HepG2 (cell line): ENCODE measurements at regions not wholly inside any gene's neighbourhood (a gene's known extent, or its start where the extent isn't known, plus 50 kb on each side); places are given as distances from the start of the nearest gene placed in this dataset.

Experiments used
- ATAC-seq: fragments of 200-7000 bp; cut with Tn5 transposase; 3 replicates; pipeline ENCODE4 v1.9.1; 2020; ENCODE audit warnings: mild to moderate bottlenecking, moderate library complexity
- BruUV-seq: library from RNA; stranded (reverse); fragments of 400-500 nt; replicated peaks from 2 replicates; lab custom pipeline; 2021; lab: Mats Ljungman, UMichigan
- CTCF ChIA-PET: fragments of 300-600 bp; formaldehyde crosslinking; extraction: SDS; loops from one replicate; lab custom pipeline; 2021; ENCODE audit warnings: low total read pairs, inconsistent platforms, low intra/inter-chr PET ratio; lab: Yijun Ruan, JAX
- POLR2A ChIA-PET: fragments of 350-600 bp; sonication (Branson Sonifier 250); formaldehyde crosslinking; loops from one replicate; lab custom pipeline; 2020; ENCODE audit warnings: antibody characterized with exemption, inconsistent platforms; lab: Yijun Ruan, JAX
- DNase-seq: peaks from one replicate; pipeline ENCODE4 v3.0.0-alpha.2; 2015; ENCODE audit warnings: low spot score
- FAIRE-seq: peaks from 3 replicates; lab custom pipeline; 2011; peaks lifted over from hg19 to GRCh38; lab: Jason Lieb, UNC
- H2AFZ ChIP-seq: one replicate; pipeline ENCODE4 v1.6.1; 2011; ENCODE audit warnings: low read length, inconsistent platforms
- H3K27ac ChIP-seq: fragments of 300-600 bp; 3 replicates; pipeline ENCODE4 v1.8.0; 2011; ENCODE audit warnings: mixed run types, mild to moderate bottlenecking, mixed read lengths, low read length, inconsistent platforms; ENCODE audit not compliant: insufficient read depth; ENCODE audit errors: extremely low read length
- H3K27me3 ChIP-seq, 2 experiments: fragments of 200-600 bp in 1 of 2; 2 replicates in 1 of 2; 3 replicates in 1 of 2; pipeline versions ENCODE4 v1.6.0 to v1.8.0; 2011; ENCODE audit warnings: low read length in 2 of 2, mild to moderate bottlenecking in 2 of 2, moderate library complexity in 2 of 2, inconsistent platforms in 1 of 2; ENCODE audit not compliant: insufficient read depth in 2 of 2, control insufficient read depth in 1 of 2
- H3K36me3 ChIP-seq, 2 experiments: fragments of 200-600 bp in 1 of 2; replicated peaks in 1 of 2; 2 replicates in 1 of 2; 3 replicates in 1 of 2; pipeline versions ENCODE4 v1.5.1 to v1.8.0; 2011; ENCODE audit warnings: low read length in 2 of 2, inconsistent platforms in 1 of 2; ENCODE audit not compliant: insufficient read depth in 2 of 2, control insufficient read depth in 1 of 2
- H3K4me1 ChIP-seq: 2 replicates; pipeline ENCODE4 v1.5.1; 2012; ENCODE audit warnings: low read length, inconsistent platforms; ENCODE audit not compliant: insufficient read depth
- H3K4me2 ChIP-seq: 2 replicates; pipeline ENCODE4 v1.6.0; 2011; ENCODE audit warnings: low read depth, low read length, inconsistent platforms
- H3K4me3 ChIP-seq, 3 experiments: fragments of 200-600 bp in 1 of 3; sonication (generic), shearing (Covaris generic) in 1 of 3; replicated peaks in 1 of 3; 2 replicates each; pipeline ENCODE4 v1.5.1; 2011 to 2016; ENCODE audit warnings: low read length in 3 of 3, inconsistent platforms in 2 of 3, low read depth in 2 of 3, mild to moderate bottlenecking in 2 of 3, control low read depth in 1 of 3, mixed read lengths in 1 of 3; ENCODE audit not compliant: insufficient read depth in 1 of 3
- H3K79me2 ChIP-seq: one replicate; pipeline ENCODE4 v1.6.1; 2011; ENCODE audit warnings: low read length, inconsistent platforms; ENCODE audit not compliant: insufficient read depth
- H3K9ac ChIP-seq: 2 replicates; pipeline ENCODE4 v1.6.0; 2011; ENCODE audit warnings: mild to moderate bottlenecking, low read depth, low read length, inconsistent platforms; ENCODE audit not compliant: insufficient read depth
- H3K9me3 ChIP-seq: 2 replicates; pipeline ENCODE4 v1.5.1; 2012; ENCODE audit warnings: mild to moderate bottlenecking, low read length
- H4K20me1 ChIP-seq: 2 replicates; pipeline ENCODE4 v1.6.0; 2011; ENCODE audit warnings: inconsistent platforms, mild to moderate bottlenecking, low read length, moderate library complexity; ENCODE audit not compliant: insufficient read depth
- HOXD1 ChIP-seq: sonication (generic); formaldehyde crosslinking; IDR thresholded peaks from 2 replicates; pipeline ENCODE4 v1.5.0; 2020; ENCODE audit warnings: missing genetic modification reagents
- JDP2 ChIP-seq: sonication (generic); formaldehyde crosslinking; IDR thresholded peaks from 2 replicates; pipeline ENCODE4 v1.8.1; 2022; ENCODE audit warnings: missing genetic modification reagents, borderline replicate concordance
- LCORL ChIP-seq, 2 experiments: fragments of 450-650 bp in 1 of 2; sonication (generic) in 1 of 2; formaldehyde crosslinking in 1 of 2; IDR thresholded peaks; 2 replicates each; pipeline versions ENCODE4 v1.5.0 to v1.6.1; 2017 to 2020; ENCODE audit warnings: antibody characterized with exemption in 1 of 2, missing genetic modification reagents in 1 of 2
- MATR3 ChIP-seq: sonication (generic); formaldehyde crosslinking; IDR thresholded peaks from 2 replicates; pipeline ENCODE4 v1.4.0; 2020; ENCODE audit warnings: missing genetic modification reagents
- PPARG ChIP-seq: conservative IDR thresholded peaks from 2 replicates; pipeline ENCODE4 v1.6.1; 2016; ENCODE audit warnings: missing biosample characterization, missing genetic modification reagents
- RFX5 ChIP-seq: IDR thresholded peaks from 2 replicates; pipeline ENCODE4 v1.6.1; 2011; ENCODE audit warnings: low read depth, low read length, improper control_type of control experiment
- ZC3H13 ChIP-seq: sonication (generic); formaldehyde crosslinking; IDR thresholded peaks from 2 replicates; pipeline ENCODE4 v1.8.1; 2023; ENCODE audit warnings: mild to moderate bottlenecking, missing genetic modification reagents, moderate library complexity
- ZFP62 ChIP-seq: sonication (generic); formaldehyde crosslinking; IDR thresholded peaks from 2 replicates; pipeline ENCODE4 v1.4.0; 2020; ENCODE audit warnings: missing genetic modification reagents
- ZNF383 ChIP-seq: sonication (generic); formaldehyde crosslinking; IDR thresholded peaks from 2 replicates; pipeline ENCODE4 v1.4.0; 2020; ENCODE audit warnings: missing genetic modification reagents, mild to moderate bottlenecking, borderline replicate concordance
- ZNF670 ChIP-seq: sonication (generic); formaldehyde crosslinking; IDR thresholded peaks from 2 replicates; pipeline ENCODE4 v1.8.0; 2022; ENCODE audit warnings: mild to moderate bottlenecking, missing genetic modification reagents, borderline replicate concordance
- ZNF709 ChIP-seq: sonication (generic); formaldehyde crosslinking; IDR thresholded peaks from 2 replicates; pipeline ENCODE4 v1.5.0; 2020; ENCODE audit warnings: mild to moderate bottlenecking, missing genetic modification reagents
- ZNF746 ChIP-seq: sonication (generic); formaldehyde crosslinking; IDR thresholded peaks from 2 replicates; pipeline ENCODE4 v1.8.0; 2022; ENCODE audit warnings: mild to moderate bottlenecking, missing genetic modification reagents
- WGBS: methylation state at CpG from one replicate; pipeline ENCODE4 v1.1.6; 2017; ENCODE audit warnings: low lambda C conversion rate; 5-methylcytosine and 5-hydroxymethylcytosine counted together
- in situ Hi-C: cut with HindIII; loops from 2 replicates; pipeline ENCODE4 v1.10.0; 2017; ENCODE audit warnings: low pct_unique_long_range_greater_than_20kb; ENCODE audit not compliant: extremely low pct_ligation_motif_present
- intact Hi-C: fragments of 100-400 bp; cut with micrococcal nuclease; formaldehyde crosslinking; loops from one replicate; pipeline ENCODE4 v1.10.0; 2022; ENCODE audit not compliant: unreplicated experiment
- TF ChIP-seq, protein P1 (sequence below): sonication (generic); formaldehyde crosslinking; conservative IDR thresholded peaks from 2 replicates; pipeline ENCODE4 v1.4.0; 2020; ENCODE audit warnings: missing genetic modification reagents

DNA sequence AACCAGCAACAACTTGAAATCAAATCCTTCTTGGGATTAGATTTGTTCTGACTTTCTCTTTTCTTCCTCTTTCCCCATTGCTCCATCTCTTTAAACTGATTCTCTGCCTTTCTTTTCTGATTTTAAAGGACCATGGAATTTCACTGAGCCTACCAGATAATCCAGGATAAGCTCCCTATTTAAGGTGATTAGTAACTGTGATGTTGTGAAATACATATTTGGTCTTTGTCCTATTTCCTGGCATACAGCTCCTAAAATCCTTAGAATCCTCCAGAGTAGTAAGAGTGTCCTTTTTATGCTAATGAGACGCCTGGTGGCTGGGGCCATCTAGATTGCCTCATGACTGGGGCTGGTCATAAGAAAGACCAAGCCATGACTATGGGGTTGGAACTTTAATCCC is 236.9 kb downstream of the USP25 start (continued):
- TF ChIP-seq, protein P1, sequence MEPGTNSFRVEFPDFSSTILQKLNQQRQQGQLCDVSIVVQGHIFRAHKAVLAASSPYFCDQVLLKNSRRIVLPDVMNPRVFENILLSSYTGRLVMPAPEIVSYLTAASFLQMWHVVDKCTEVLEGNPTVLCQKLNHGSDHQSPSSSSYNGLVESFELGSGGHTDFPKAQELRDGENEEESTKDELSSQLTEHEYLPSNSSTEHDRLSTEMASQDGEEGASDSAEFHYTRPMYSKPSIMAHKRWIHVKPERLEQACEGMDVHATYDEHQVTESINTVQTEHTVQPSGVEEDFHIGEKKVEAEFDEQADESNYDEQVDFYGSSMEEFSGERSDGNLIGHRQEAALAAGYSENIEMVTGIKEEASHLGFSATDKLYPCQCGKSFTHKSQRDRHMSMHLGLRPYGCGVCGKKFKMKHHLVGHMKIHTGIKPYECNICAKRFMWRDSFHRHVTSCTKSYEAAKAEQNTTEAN (CRISPR knock-in tag) = no peak
- TF ChIP-seq ZNF746 (CRISPR knock-in tag) (no peak), PPARG (no peak), RFX5 (no peak)

DNA sequence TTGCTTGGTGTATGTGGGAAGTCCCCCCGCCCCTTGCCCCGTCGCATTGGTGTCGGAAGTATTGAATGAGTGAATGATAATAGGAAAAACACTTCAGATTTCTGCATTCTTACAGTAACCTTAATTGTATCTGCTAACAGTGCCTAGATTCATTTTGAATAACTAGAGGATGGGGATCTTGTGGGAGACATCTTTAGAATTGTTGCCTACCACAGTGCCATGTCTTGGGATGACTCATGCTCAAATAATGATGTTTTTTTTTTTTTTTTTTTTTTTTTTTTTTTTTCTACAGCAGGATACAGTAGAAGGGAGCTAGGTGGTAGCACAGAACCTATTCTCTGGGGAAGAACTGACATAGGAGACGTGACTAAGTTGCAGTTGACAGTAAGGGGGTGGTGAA is 237.9 kb downstream of the USP25 start:
- H3K27ac ChIP-seq = no peak overlapping the region
- no peaks in the 10 kb centered on the region for H3K4me1 ChIP-seq
- H3K9me3 ChIP-seq = no peaks in the 10 kb centered on the region
- H3K4me3 ChIP-seq = no peak overlapping the region
- ATAC-seq (no peak), FAIRE-seq (no peak), DNase-seq (no peak)
- H4K20me1 ChIP-seq = no peaks in the 10 kb centered on the region
- ChIA-PET CTCF (no interaction called here), POLR2A (no interaction called here)
- H3K27me3 ChIP-seq = no peaks in the 10 kb centered on the region; a peak in 1 of 5 replicates
- no peaks in the 10 kb centered on the region for H3K36me3 ChIP-seq
- no peaks in the 10 kb centered on the region for H3K79me2 ChIP-seq
- intact Hi-C loops = no loop called here
- in situ Hi-C loops = no loop called here
- BruUV-seq = no TSS peak
- H3K9ac ChIP-seq = no peak overlapping the region
- H3K4me2 ChIP-seq = no peak overlapping the region
- TF ChIP-seq ZNF670 (CRISPR knock-in tag) (no peak), JDP2 (CRISPR knock-in tag) (no peak), ZNF383 (CRISPR knock-in tag) (no peak), MATR3 (CRISPR knock-in tag) (no peak), ZNF709 (CRISPR knock-in tag) (no peak), LCORL (IDR thresholded peaks at IDR 0.05) (no peak), LCORL (CRISPR knock-in tag; IDR thresholded peaks at IDR 0.05) (no peak), ZC3H13 (CRISPR knock-in tag) (no peak), ZFP62 (no peak), HOXD1 (CRISPR knock-in tag) (no peak)
- WGBS = 78% methylated on average over 5 of the region's 5 CpGs
- no peak overlapping the region for H2AFZ ChIP-seq
